ENCODE measurements at regions not wholly inside any gene's neighbourhood (a gene's known extent, or its start where the extent isn't known, plus 50 kb on each side); places are given as distances from the start of the nearest gene placed in this dataset.

- no peak overlapping the region for H3K27ac ChIP-seq
- H3K9me3 ChIP-seq (ENCODE audit: control insufficient read depth, low read length), result no peaks in the 10 kb centered on the region
- H3K79me2 ChIP-seq, result no peaks in the 10 kb centered on the region
- H3K36me3 ChIP-seq (ENCODE audit: control insufficient read depth, insufficient read depth, low read length), result no peaks in the 10 kb centered on the region
- H3K4me1 ChIP-seq, result no peaks in the 10 kb centered on the region
- H3K4me3 ChIP-seq (ENCODE audit: low read depth, low read length), result no peak overlapping the region
- H3K9ac ChIP-seq, result no peak overlapping the region
- no peaks in the 10 kb centered on the region for H3K27me3 ChIP-seq (ENCODE audit: control insufficient read depth, insufficient read depth, low read length)
- H3K4me2 ChIP-seq (ENCODE audit: low read length), result no peak overlapping the region
- TF ChIP-seq, protein P1, sequence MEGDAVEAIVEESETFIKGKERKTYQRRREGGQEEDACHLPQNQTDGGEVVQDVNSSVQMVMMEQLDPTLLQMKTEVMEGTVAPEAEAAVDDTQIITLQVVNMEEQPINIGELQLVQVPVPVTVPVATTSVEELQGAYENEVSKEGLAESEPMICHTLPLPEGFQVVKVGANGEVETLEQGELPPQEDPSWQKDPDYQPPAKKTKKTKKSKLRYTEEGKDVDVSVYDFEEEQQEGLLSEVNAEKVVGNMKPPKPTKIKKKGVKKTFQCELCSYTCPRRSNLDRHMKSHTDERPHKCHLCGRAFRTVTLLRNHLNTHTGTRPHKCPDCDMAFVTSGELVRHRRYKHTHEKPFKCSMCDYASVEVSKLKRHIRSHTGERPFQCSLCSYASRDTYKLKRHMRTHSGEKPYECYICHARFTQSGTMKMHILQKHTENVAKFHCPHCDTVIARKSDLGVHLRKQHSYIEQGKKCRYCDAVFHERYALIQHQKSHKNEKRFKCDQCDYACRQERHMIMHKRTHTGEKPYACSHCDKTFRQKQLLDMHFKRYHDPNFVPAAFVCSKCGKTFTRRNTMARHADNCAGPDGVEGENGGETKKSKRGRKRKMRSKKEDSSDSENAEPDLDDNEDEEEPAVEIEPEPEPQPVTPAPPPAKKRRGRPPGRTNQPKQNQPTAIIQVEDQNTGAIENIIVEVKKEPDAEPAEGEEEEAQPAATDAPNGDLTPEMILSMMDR (IDR thresholded peaks at IDR 0.05), result no peak
- H2AFZ ChIP-seq, result no peak overlapping the region
Observed at GRCh38 chr13:87736849-87737385, 65.7 kb downstream of the SLITRK5 start.

- no peaks in the 10 kb centered on the region for H3K36me3 ChIP-seq (ENCODE audit: control insufficient read depth, insufficient read depth, low read length)
- H3K9me3 ChIP-seq (ENCODE audit: control insufficient read depth, low read length), result no peaks in the 10 kb centered on the region
- no peaks in the 10 kb centered on the region for H3K27me3 ChIP-seq (ENCODE audit: control insufficient read depth, insufficient read depth, low read length)
- no peak overlapping the region for H3K4me2 ChIP-seq (ENCODE audit: low read length)
- no peak overlapping the region for H3K4me3 ChIP-seq (ENCODE audit: low read depth, low read length)
- no peaks in the 10 kb centered on the region for H3K79me2 ChIP-seq
- H2AFZ ChIP-seq, result no peak overlapping the region
- H3K9ac ChIP-seq, result no peak overlapping the region
- H3K27ac ChIP-seq, result no peak overlapping the region
- TF ChIP-seq, protein P1 (IDR thresholded peaks at IDR 0.05), result no peak
- H3K4me1 ChIP-seq, result no peaks in the 10 kb centered on the region
Observed at GRCh38 chr13:87754097-87754496, 82.9 kb downstream of the SLITRK5 start.

DNA sequence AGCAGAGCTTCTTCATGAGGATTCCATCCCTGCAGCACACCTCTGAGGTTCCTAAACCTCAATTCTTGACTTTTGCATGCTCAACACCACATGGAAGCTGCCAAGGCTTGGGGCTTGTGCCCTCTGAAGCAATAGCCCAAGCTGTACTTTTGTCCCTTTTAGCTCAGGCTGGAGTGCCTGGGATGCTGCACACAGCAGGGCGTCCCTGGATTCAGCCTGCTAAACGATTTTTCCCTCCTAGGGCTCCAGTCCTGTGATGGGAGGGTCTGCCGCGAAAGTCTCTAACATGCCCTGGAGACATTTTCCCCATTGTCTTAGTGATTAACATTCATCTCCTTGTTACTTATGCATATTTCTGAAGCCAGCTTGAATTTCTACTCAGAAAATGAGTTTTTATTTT is 98.3 kb downstream of the SLITRK5 start:
- TF ChIP-seq, protein P1 (IDR thresholded peaks at IDR 0.05), result no peak
- Histone ChIP-seq H3K27me3 (ENCODE audit: control insufficient read depth, insufficient read depth, low read length) (no peaks in the 10 kb centered on the region), H3K4me3 (ENCODE audit: low read depth, low read length) (no peak overlapping the region), H3K4me2 (ENCODE audit: low read length) (no peak overlapping the region), H2AFZ (no peak overlapping the region), H3K36me3 (ENCODE audit: control insufficient read depth, insufficient read depth, low read length) (no peaks in the 10 kb centered on the region), H3K79me2 (no peaks in the 10 kb centered on the region), H3K9ac (no peak overlapping the region), H3K4me1 (no peaks in the 10 kb centered on the region), H3K27ac (no peak overlapping the region), H3K9me3 (ENCODE audit: control insufficient read depth, low read length) (no peaks in the 10 kb centered on the region)

- Histone ChIP-seq H3K27ac (no peak overlapping the region), H3K4me2 (ENCODE audit: low read length) (no peak overlapping the region), H3K9ac (no peak overlapping the region), H2AFZ (no peak overlapping the region), H3K9me3 (ENCODE audit: control insufficient read depth, low read length) (no peaks in the 10 kb centered on the region), H3K4me3 (ENCODE audit: low read depth, low read length) (no peak overlapping the region), H3K27me3 (ENCODE audit: control insufficient read depth, insufficient read depth, low read length) (no peaks in the 10 kb centered on the region), H3K36me3 (ENCODE audit: control insufficient read depth, insufficient read depth, low read length) (no peaks in the 10 kb centered on the region), H3K79me2 (no peaks in the 10 kb centered on the region), H3K4me1 (no peaks in the 10 kb centered on the region)
- TF ChIP-seq, protein P1 (IDR thresholded peaks at IDR 0.05), result no peak
Observed at GRCh38 chr13:87777387-87777786, 106.2 kb downstream of the SLITRK5 start.

DNA sequence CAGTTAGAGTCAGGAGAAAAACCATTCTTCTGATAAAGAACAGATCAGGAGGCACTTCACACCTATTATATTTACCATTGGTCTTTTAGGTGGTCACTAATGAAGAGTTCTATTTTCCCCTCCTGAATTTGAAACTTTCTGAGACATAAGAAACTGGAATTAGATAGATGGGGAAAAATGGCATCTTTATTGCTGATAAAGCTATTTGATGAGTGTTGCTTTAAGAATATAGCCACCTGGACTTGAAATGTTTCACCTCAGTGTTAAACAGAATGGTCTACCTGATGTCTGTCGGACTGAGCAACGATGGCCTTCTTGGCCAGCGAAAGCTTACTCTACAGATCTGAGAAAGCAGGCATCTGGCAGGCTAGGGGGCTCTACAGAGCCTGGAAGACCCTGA is 107.0 kb downstream of the SLITRK5 start:
- H3K9ac ChIP-seq, result no peak overlapping the region
- H3K36me3 ChIP-seq (ENCODE audit: control insufficient read depth, insufficient read depth, low read length), result no peaks in the 10 kb centered on the region
- H3K4me3 ChIP-seq (ENCODE audit: low read depth, low read length), result no peak overlapping the region
- no peak overlapping the region for H3K4me2 ChIP-seq (ENCODE audit: low read length)
- H3K4me1 ChIP-seq, result no peaks in the 10 kb centered on the region
- no peak overlapping the region for H3K27ac ChIP-seq
- no peak overlapping the region for H2AFZ ChIP-seq
- TF ChIP-seq, protein P1 (IDR thresholded peaks at IDR 0.05), result no peak
- no peaks in the 10 kb centered on the region for H3K27me3 ChIP-seq (ENCODE audit: control insufficient read depth, insufficient read depth, low read length)
- H3K79me2 ChIP-seq, result no peaks in the 10 kb centered on the region
- H3K9me3 ChIP-seq (ENCODE audit: control insufficient read depth, low read length), result no peaks in the 10 kb centered on the region

All from parathyroid adenoma (tissue), 2 donors.